Tibial nerve (tissue), 4 donors: ENCODE measurements at regions not wholly inside any gene's neighbourhood (a gene's known extent, or its start where the extent isn't known, plus 50 kb on each side); places are given as distances from the start of the nearest gene placed in this dataset.

ENCODE experiments used
- DNase-seq, 2 donors: peaks; one replicate each; pipeline ENCODE4 v3.0.0-alpha.2; 2019; ENCODE audit warnings: low spot score in 2 of 2
- H3K27ac ChIP-seq, 4 donors: fragments of 200-600 bp; sonication (generic) in 3 of 4; one replicate each; pipeline ENCODE4 v1.5.1; 2017 to 2019; ENCODE audit warnings: mild to moderate bottlenecking in 1 of 4
- H3K27me3 ChIP-seq, 2 donors: fragments of 200-600 bp; sonication (generic) in 1 of 2; one replicate each; pipeline versions ENCODE4 v1.5.1 to v1.6.0; 2017 to 2019
- H3K36me3 ChIP-seq, 3 donors: fragments of 200-600 bp; sonication (generic); one replicate each; pipeline ENCODE4 v1.5.1; 2018 to 2019
- H3K4me1 ChIP-seq, 4 donors: fragments of 200-600 bp; sonication (generic) in 3 of 4; one replicate each; pipeline ENCODE4 v1.5.1; 2017 to 2019
- H3K4me3 ChIP-seq, 4 donors: fragments of 200-600 bp; sonication (generic) in 3 of 4; one replicate each; pipeline ENCODE4 v1.5.1; 2017 to 2019; ENCODE audit warnings: mild to moderate bottlenecking in 1 of 4, moderate library complexity in 1 of 4
- H3K9me3 ChIP-seq, 4 donors: fragments of 200-600 bp; sonication (generic) in 3 of 4; one replicate each; pipeline ENCODE4 v1.5.1; 2017 to 2019
- CTCF ChIP-seq, 5 experiments: fragments of 200-600 bp in 3 of 5; fragments of 450-650 bp in 2 of 5; sonication (generic) in 3 of 5; IDR thresholded peaks; one replicate each; pipeline ENCODE4 v1.5.1; 2016 to 2019; ENCODE audit warnings: antibody characterized with exemption in 5 of 5, mild to moderate bottlenecking in 3 of 5, moderate library complexity in 2 of 5
- EP300 ChIP-seq, 2 donors: sonication (generic); formaldehyde crosslinking; IDR thresholded peaks; one replicate each; pipeline ENCODE4 v1.6.1; 2017; ENCODE audit warnings: antibody characterized with exemption in 2 of 2, mild to moderate bottlenecking in 1 of 2
- POLR2A ChIP-seq, 2 donors: fragments of 450-650 bp; IDR thresholded peaks; one replicate each; pipeline ENCODE4 v1.6.1; 2017; ENCODE audit warnings: antibody characterized with exemption in 2 of 2, mild to moderate bottlenecking in 2 of 2, moderate library complexity in 2 of 2
- WGBS, 2 donors: methylation state at CpG; one replicate each; pipeline ENCODE4 v1.1.5; 2018; 5-methylcytosine and 5-hydroxymethylcytosine counted together

DNA sequence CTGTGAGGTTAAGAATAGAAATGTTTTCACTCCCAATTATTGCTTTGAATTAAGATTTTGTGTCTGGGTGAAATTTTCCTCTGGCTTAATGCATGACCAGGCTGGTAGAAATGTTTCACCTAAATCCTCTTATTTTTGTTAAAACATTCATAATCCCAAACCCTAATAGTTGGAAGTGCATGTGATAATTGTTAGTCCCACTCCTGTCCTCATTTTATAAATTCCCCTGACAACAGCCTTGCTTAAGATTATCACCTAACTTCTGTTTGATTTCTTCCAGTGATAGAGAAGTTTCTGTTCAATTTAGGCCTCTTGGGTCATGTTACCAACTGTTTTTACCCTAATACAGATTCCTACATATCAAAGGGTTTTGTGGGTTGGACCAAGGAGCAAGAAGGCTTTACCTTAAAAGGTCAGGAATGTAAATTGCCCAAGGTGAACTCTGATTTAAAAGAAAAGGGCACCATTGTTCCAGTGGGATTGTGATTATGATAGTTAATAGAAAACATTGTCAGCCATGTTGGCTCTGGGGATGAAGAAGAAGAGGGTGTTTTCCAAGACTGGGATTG, 158.7 kb upstream of the CENPW start:
- no peak overlapping the region for H3K4me3 ChIP-seq
- no peaks in the 10 kb centered on the region for H3K9me3 ChIP-seq
- DNase-seq, result no peak
- no peaks in the 10 kb centered on the region for H3K36me3 ChIP-seq
- H3K27me3 ChIP-seq, result no peaks in the 10 kb centered on the region
- peaks cover 0 to 3% (median 0%) of the 10 kb centered on the region in 4 donors for H3K4me1 ChIP-seq
- TF ChIP-seq CTCF (IDR thresholded peaks at IDR 0.05) (no peak), POLR2A (IDR thresholded peaks at IDR 0.05) (no peak), EP300 (IDR thresholded peaks at IDR 0.05) (no peak)
- no peak overlapping the region for H3K27ac ChIP-seq

DNA sequence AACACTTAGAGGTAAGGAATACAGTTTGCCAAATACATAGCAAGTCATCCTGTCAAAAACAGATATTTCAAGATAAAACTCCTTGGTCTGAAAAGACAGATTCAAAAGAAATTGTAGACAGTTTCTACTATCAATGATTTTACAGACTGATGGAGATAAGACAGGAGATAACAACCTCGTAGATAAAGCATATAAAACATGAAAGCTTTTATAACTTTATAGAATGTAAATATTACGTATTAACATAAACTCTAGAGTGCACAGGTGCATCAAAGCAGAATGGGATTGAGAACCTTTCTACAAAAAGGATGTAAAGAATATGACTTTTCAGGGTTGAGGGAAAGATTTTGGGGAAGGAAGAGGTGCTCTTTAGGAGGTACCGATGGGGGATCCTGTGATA, 158.0 kb upstream of the CENPW start:
- H3K36me3 ChIP-seq, result no peaks in the 10 kb centered on the region
- TF ChIP-seq EP300 (IDR thresholded peaks at IDR 0.05) (no peak), CTCF (IDR thresholded peaks at IDR 0.05) (no peak), POLR2A (IDR thresholded peaks at IDR 0.05) (no peak)
- WGBS, 2 donors, result 94 to 98% methylated on average over 3 of the region's 3 CpGs

GRCh38 chr6:126182650-126183311, 157.1 kb upstream of the CENPW start:
- DNase-seq, result no peak

More for the DNA sequence above, 158.0 kb upstream of the CENPW start:
- H3K27ac ChIP-seq, result no peak overlapping the region
- H3K4me1 ChIP-seq, result peaks cover 0 to 3% (median 0%) of the 10 kb centered on the region in 4 donors
- DNase-seq, result no peak
- no peaks in the 10 kb centered on the region for H3K9me3 ChIP-seq
- H3K27me3 ChIP-seq, result no peaks in the 10 kb centered on the region
- no peak overlapping the region for H3K4me3 ChIP-seq

DNA sequence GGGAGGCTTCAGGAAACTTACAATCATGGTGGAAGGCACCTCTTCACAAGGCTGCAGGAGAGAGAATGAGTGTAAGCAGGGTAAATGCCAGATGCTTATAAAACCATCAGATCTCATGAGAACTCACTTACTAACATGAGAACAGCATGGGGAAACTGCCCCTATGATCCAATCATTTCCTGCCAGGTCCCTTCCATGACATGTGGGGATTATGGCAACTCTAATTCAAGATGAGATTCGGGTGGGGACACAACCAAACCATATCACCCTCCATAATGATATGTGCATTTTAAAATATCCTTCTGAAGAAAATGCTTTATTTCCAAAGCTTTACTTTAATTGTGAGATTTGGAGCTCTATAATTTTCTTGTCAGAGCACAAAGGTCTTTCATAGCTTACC, 154.1 kb upstream of the CENPW start:
- WGBS, 2 donors, result 78 to 97% methylated on average over 1 of the region's 1 CpG
- TF ChIP-seq POLR2A (IDR thresholded peaks at IDR 0.05) (no peak), EP300 (IDR thresholded peaks at IDR 0.05) (no peak), CTCF (IDR thresholded peaks at IDR 0.05) (no peak)
- Histone ChIP-seq H3K27ac (no peak overlapping the region), H3K4me3 (no peak overlapping the region), H3K4me1 (peaks cover 0 to 3% (median 0%) of the 10 kb centered on the region in 4 donors), H3K9me3 (no peaks in the 10 kb centered on the region), H3K27me3 (no peaks in the 10 kb centered on the region), H3K36me3 (no peaks in the 10 kb centered on the region)
- no peak for DNase-seq

More at GRCh38 chr6:126182650-126183311, 157.1 kb upstream of the CENPW start:
- Histone ChIP-seq H3K36me3 (no peaks in the 10 kb centered on the region), H3K4me3 (no peak overlapping the region), H3K4me1 (peaks cover 0 to 3% (median 0%) of the 10 kb centered on the region in 4 donors), H3K27me3 (no peaks in the 10 kb centered on the region), H3K9me3 (no peaks in the 10 kb centered on the region), H3K27ac (no peak overlapping the region)
- 48 to 49% methylated on average over 2 of the region's 2 CpGs for WGBS, 2 donors
- TF ChIP-seq CTCF (IDR thresholded peaks at IDR 0.05), result no peak
- TF ChIP-seq POLR2A (IDR thresholded peaks at IDR 0.05), result no peak
- no peak for TF ChIP-seq EP300 (IDR thresholded peaks at IDR 0.05)

DNA sequence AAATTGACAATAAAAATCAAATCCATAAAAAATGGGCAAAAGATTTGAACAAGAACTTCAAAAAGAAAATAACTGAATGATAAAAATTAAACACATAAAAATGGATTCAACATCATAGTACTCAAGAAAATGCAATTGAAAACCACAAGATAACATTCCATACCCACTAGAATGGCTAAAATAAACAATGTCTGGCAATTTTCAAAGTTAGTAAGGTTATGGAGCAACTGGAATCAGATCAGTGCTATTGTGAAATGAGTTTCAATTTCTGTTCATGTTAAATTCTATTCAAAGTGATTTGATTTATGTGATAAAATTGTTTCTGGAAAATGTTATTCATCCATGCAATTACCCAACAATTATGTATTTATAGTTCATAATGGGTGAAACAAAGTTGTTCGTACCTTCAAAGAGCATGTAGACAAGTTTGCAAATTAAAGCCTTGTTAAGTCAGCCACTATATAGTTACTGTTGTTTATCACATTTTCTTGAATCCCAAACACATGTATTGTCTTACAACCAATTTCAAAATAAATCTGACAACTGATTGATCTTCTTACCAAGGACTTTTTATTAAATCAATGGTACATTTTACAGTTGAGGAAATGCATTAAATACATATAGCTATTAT, 151.5 kb upstream of the CENPW start:
- H3K36me3 ChIP-seq, result no peaks in the 10 kb centered on the region
- H3K27ac ChIP-seq, result no peak overlapping the region
- H3K27me3 ChIP-seq, result no peaks in the 10 kb centered on the region
- H3K9me3 ChIP-seq, result peaks cover 0 to 6% (median 0%) of the 10 kb centered on the region in 4 donors
- WGBS, 2 donors, result 61 to 70% methylated on average over 1 of the region's 1 CpG
- no peaks in the 10 kb centered on the region for H3K4me1 ChIP-seq
- no peak overlapping the region for H3K4me3 ChIP-seq
- TF ChIP-seq EP300 (IDR thresholded peaks at IDR 0.05) (no peak), POLR2A (IDR thresholded peaks at IDR 0.05) (no peak), CTCF (IDR thresholded peaks at IDR 0.05) (no peak)
- DNase-seq, result no peak
